ENCODE measurements at regions not wholly inside any gene's neighbourhood (a gene's known extent, or its start where the extent isn't known, plus 50 kb on each side); places are given as distances from the start of the nearest gene placed in this dataset.

DNA sequence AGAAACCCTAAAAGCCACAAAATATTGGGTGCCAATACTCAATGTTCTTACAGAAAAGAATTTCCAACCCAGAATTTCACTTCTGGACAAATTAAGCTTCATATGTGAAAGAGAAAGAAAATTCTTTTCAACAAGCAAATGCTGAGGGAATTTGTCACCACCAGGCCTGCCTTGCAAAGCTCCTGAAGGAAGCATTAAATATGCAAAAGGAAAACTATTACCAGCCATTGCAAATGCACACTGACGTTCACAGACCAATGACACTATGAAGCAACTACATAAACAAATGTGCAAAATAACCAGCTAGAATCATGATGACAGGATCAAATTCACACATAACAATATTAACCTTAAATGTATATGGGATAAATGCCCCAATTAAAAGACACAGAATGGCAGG, 187.9 kb upstream of the BTBD3 start:
- TF ChIP-seq, protein P1, sequence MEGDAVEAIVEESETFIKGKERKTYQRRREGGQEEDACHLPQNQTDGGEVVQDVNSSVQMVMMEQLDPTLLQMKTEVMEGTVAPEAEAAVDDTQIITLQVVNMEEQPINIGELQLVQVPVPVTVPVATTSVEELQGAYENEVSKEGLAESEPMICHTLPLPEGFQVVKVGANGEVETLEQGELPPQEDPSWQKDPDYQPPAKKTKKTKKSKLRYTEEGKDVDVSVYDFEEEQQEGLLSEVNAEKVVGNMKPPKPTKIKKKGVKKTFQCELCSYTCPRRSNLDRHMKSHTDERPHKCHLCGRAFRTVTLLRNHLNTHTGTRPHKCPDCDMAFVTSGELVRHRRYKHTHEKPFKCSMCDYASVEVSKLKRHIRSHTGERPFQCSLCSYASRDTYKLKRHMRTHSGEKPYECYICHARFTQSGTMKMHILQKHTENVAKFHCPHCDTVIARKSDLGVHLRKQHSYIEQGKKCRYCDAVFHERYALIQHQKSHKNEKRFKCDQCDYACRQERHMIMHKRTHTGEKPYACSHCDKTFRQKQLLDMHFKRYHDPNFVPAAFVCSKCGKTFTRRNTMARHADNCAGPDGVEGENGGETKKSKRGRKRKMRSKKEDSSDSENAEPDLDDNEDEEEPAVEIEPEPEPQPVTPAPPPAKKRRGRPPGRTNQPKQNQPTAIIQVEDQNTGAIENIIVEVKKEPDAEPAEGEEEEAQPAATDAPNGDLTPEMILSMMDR (conservative IDR thresholded peaks at IDR 0.05) = no peak
- no peak for TF ChIP-seq EZH2 (IDR thresholded peaks at IDR 0.05; ENCODE audit: low read depth)
